CD4-positive, alpha-beta T cell (primary cell): ENCODE measurements at regions not wholly inside any gene's neighbourhood (a gene's known extent, or its start where the extent isn't known, plus 50 kb on each side); places are given as distances from the start of the nearest gene placed in this dataset.

Experiments
- ATAC-seq: fragments of 200-7000 bp; cut with Tn5 transposase; one replicate; pipeline ENCODE4 v1.10.0; 2022; ENCODE audit warnings: mild to moderate bottlenecking; ENCODE audit not compliant: poor library complexity
- CTCF ChIA-PET: fragments of 350-600 bp; sonication (Branson Sonifier 250); formaldehyde crosslinking; loops from one replicate; lab custom pipeline; 2021; ENCODE audit warnings: antibody characterized with exemption, inconsistent platforms; lab: Charles Lee
- POLR2A ChIA-PET: fragments of 350-600 bp; sonication (Branson Sonifier 250); formaldehyde crosslinking; loops from one replicate; lab custom pipeline; 2021; ENCODE audit warnings: antibody characterized with exemption, inconsistent platforms; lab: Charles Lee
- DNase-seq, 14 experiments: peaks; one replicate each; pipeline ENCODE4 v3.0.0-alpha.2; 2013 to 2020; ENCODE audit warnings: mixed read lengths in 2 of 14
- H3K27ac ChIP-seq, 2 donors: one replicate each; pipeline versions ENCODE4 v1.5.1 to v1.7.0; 2013; ENCODE audit warnings: low read length in 2 of 2, low read depth in 1 of 2, mild to moderate bottlenecking in 1 of 2
- H3K27me3 ChIP-seq, 2 experiments: 1 replicate in 1 of 2; 2 replicates in 1 of 2; pipeline versions ENCODE4 v1.6.1 to v1.7.0; 2013; ENCODE audit warnings: low read length in 2 of 2, control low read depth in 1 of 2, mild to moderate bottlenecking in 1 of 2, moderate library complexity in 1 of 2; ENCODE audit not compliant: insufficient read depth in 2 of 2, control insufficient read depth in 1 of 2
- H3K36me3 ChIP-seq: one replicate; pipeline ENCODE4 v1.6.1; 2013; ENCODE audit warnings: low read length, control low read depth; ENCODE audit not compliant: insufficient read depth
- H3K4me1 ChIP-seq: one replicate; pipeline ENCODE4 v1.6.1; 2013; ENCODE audit warnings: low read length, control low read depth; ENCODE audit not compliant: insufficient read depth
- H3K4me3 ChIP-seq: one replicate; pipeline ENCODE4 v1.5.1; 2013; ENCODE audit warnings: mild to moderate bottlenecking, low read length, moderate library complexity
- H3K9me3 ChIP-seq, 2 experiments: 1 replicate in 1 of 2; 2 replicates in 1 of 2; pipeline versions ENCODE4 v1.6.1 to v1.7.0; 2013; ENCODE audit warnings: low read length in 2 of 2, mild to moderate bottlenecking in 2 of 2, control low read depth in 1 of 2, moderate library complexity in 1 of 2; ENCODE audit not compliant: control insufficient read depth in 1 of 2, insufficient read depth in 1 of 2
- H3K27ac Mint-ChIP-seq: one replicate; pipeline ENCODE4 v1.8.0; 2020; ENCODE audit warnings: mixed read lengths
- H3K27me3 Mint-ChIP-seq: one replicate; pipeline ENCODE4 v1.8.0; 2021; ENCODE audit warnings: mixed read lengths
- H3K36me3 Mint-ChIP-seq: one replicate; pipeline ENCODE4 v1.8.0; 2021; ENCODE audit warnings: low read depth, mixed read lengths
- H3K4me1 Mint-ChIP-seq: one replicate; pipeline ENCODE4 v1.8.0; 2021; ENCODE audit warnings: low read depth, mixed read lengths
- H3K4me3 Mint-ChIP-seq: one replicate; pipeline ENCODE4 v1.8.0; 2020; ENCODE audit warnings: mild to moderate bottlenecking, mixed read lengths
- H3K9me3 Mint-ChIP-seq: one replicate; pipeline ENCODE4 v1.8.0; 2020; ENCODE audit warnings: mixed read lengths
- intact Hi-C, 2 experiments: fragments of 100-400 bp; cut with DNase I in 1 of 2; cut with micrococcal nuclease in 1 of 2; formaldehyde crosslinking; loops; one replicate each; pipeline versions ENCODE4 v1.15.1 to v1.9.0; 2023 to 2025; cut with DNase I, micrococcal nuclease
- TF ChIP-seq, protein P1 (sequence below): fragments of 200-600 bp; IDR thresholded peaks from one replicate; pipeline ENCODE4 v1.8.0; 2022; ENCODE audit warnings: antibody characterized with exemption, mild to moderate bottlenecking

GRCh38 chr2:120943403-120944034, 207.9 kb downstream of the GLI2 start:
- Histone ChIP-seq H3K36me3 (no peaks in the 10 kb centered on the region), H3K27ac (no peak overlapping the region), H3K4me1 (no peaks in the 10 kb centered on the region), H3K9me3 (no peaks in the 10 kb centered on the region), H3K4me3 (no peak overlapping the region), H3K27me3 (no peaks in the 10 kb centered on the region)
- Mint-ChIP-seq H3K27me3 (no peaks in the 10 kb centered on the region), H3K4me3 (no peak overlapping the region), H3K4me1 (no peaks in the 10 kb centered on the region), H3K9me3 (no peaks in the 10 kb centered on the region), H3K27ac (no peak overlapping the region), H3K36me3 (no peaks in the 10 kb centered on the region)
- no peak for DNase-seq
- ChIA-PET POLR2A (no interaction called here), CTCF (no interaction called here)
- no peak for ATAC-seq
- TF ChIP-seq, protein P1, sequence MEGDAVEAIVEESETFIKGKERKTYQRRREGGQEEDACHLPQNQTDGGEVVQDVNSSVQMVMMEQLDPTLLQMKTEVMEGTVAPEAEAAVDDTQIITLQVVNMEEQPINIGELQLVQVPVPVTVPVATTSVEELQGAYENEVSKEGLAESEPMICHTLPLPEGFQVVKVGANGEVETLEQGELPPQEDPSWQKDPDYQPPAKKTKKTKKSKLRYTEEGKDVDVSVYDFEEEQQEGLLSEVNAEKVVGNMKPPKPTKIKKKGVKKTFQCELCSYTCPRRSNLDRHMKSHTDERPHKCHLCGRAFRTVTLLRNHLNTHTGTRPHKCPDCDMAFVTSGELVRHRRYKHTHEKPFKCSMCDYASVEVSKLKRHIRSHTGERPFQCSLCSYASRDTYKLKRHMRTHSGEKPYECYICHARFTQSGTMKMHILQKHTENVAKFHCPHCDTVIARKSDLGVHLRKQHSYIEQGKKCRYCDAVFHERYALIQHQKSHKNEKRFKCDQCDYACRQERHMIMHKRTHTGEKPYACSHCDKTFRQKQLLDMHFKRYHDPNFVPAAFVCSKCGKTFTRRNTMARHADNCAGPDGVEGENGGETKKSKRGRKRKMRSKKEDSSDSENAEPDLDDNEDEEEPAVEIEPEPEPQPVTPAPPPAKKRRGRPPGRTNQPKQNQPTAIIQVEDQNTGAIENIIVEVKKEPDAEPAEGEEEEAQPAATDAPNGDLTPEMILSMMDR, result no peak
- intact Hi-C loops, result no loop called here

DNA sequence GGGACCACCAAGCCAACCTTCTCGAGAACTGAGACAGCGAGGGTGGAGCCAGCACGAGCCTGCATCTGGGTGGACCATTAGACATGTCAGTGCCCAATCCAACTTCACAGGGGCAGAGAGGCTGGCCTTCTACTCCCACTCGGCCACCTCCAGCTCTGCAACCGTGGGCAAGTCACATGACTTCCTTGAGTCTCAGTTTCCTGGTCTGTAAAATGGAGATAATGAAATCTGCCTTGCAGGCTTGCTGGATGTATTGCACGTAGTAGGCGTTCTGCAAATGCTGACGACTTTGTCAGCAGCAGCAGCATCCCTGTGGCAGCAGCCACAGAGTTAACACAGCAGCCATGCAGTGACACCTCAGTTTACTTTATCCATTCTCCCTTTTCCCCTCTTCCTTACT, 208.9 kb downstream of the GLI2 start:
- Mint-ChIP-seq H3K27ac (no peak overlapping the region), H3K9me3 (no peaks in the 10 kb centered on the region), H3K27me3 (no peaks in the 10 kb centered on the region), H3K36me3 (no peaks in the 10 kb centered on the region), H3K4me1 (no peaks in the 10 kb centered on the region), H3K4me3 (no peak overlapping the region)
- intact Hi-C loops, result no loop called here
- H3K27me3 ChIP-seq, result no peaks in the 10 kb centered on the region
- H3K4me1 ChIP-seq, result no peaks in the 10 kb centered on the region
- no peaks in the 10 kb centered on the region for H3K9me3 ChIP-seq
- POLR2A ChIA-PET, result no interaction called here
- TF ChIP-seq, protein P1, result no peak
- H3K4me3 ChIP-seq, result no peak overlapping the region
- CTCF ChIA-PET, result no interaction called here
- DNase-seq (no peak), ATAC-seq (no peak)
- H3K27ac ChIP-seq, result no peak overlapping the region
- no peaks in the 10 kb centered on the region for H3K36me3 ChIP-seq

GRCh38 chr2:120945091-120945490, 209.4 kb downstream of the GLI2 start:
- Histone ChIP-seq H3K9me3 (no peaks in the 10 kb centered on the region), H3K4me3 (no peak overlapping the region), H3K27me3 (no peaks in the 10 kb centered on the region), H3K4me1 (no peaks in the 10 kb centered on the region), H3K36me3 (no peaks in the 10 kb centered on the region), H3K27ac (no peak overlapping the region)
- ATAC-seq (no peak), DNase-seq (no peak)
- Mint-ChIP-seq H3K36me3 (no peaks in the 10 kb centered on the region), H3K27me3 (no peaks in the 10 kb centered on the region), H3K27ac (no peak overlapping the region), H3K4me1 (no peaks in the 10 kb centered on the region), H3K9me3 (no peaks in the 10 kb centered on the region), H3K4me3 (no peak overlapping the region)
- intact Hi-C loops, result no loop called here
- TF ChIP-seq, protein P1, result no peak
- CTCF ChIA-PET, result no interaction called here
- POLR2A ChIA-PET, result no interaction called here
